ENCODE measurements at regions not wholly inside any gene's neighbourhood (a gene's known extent, or its start where the extent isn't known, plus 50 kb on each side); places are given as distances from the start of the nearest gene placed in this dataset.

GRCh38 chr2:175414882-175415487, 233.5 kb upstream of the ATP5MC3 start:
- TF ChIP-seq POLR2A (IDR thresholded peaks at IDR 0.05) = no peak
- TF ChIP-seq, protein P1, sequence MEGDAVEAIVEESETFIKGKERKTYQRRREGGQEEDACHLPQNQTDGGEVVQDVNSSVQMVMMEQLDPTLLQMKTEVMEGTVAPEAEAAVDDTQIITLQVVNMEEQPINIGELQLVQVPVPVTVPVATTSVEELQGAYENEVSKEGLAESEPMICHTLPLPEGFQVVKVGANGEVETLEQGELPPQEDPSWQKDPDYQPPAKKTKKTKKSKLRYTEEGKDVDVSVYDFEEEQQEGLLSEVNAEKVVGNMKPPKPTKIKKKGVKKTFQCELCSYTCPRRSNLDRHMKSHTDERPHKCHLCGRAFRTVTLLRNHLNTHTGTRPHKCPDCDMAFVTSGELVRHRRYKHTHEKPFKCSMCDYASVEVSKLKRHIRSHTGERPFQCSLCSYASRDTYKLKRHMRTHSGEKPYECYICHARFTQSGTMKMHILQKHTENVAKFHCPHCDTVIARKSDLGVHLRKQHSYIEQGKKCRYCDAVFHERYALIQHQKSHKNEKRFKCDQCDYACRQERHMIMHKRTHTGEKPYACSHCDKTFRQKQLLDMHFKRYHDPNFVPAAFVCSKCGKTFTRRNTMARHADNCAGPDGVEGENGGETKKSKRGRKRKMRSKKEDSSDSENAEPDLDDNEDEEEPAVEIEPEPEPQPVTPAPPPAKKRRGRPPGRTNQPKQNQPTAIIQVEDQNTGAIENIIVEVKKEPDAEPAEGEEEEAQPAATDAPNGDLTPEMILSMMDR (IDR thresholded peaks at IDR 0.05) = peak; percentile 37 to 61 (median 57)
